ENCODE measurements at regions not wholly inside any gene's neighbourhood (a gene's known extent, or its start where the extent isn't known, plus 50 kb on each side); places are given as distances from the start of the nearest gene placed in this dataset.
A peak's percentile ranks its signal among the peaks of the same experiment; 100 is the strongest.

DNA sequence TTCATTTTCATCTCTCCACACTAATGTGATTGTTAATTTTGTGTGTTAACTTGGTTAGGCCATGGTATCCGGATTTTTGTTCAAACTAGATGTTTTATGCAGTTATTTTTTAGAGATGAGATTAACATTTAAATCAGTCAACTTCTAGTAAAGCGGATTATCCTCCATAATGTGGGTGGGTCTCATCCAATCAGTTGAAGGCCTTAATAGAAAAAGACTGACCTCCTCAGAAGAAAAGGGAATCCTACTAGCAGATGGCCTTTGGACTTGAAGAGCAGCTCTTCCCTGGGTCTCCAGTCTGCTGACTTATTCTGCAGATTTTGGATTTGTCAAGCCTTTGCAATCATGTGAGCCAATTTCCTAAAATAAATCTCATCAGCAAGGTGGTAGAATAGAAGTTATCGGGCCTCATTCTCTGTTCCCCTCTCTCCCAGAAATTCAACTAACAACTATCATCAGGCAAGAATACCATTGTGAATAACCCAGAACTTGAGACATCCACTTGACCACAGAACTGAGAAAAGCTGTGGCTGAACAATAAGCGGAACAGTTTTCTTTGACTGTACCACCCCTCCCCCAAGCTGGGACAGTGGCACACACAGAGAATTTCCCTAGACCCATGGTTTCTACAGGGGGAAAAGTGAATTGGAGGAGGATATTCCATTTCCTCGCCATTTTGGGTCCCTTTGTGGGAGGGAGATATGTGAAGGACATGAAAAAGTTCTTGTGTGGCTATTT lies 323.0 kb downstream of the UTRN start:
- no peak overlapping the region for H3K4ac ChIP-seq (replicated peaks; ENCODE audit: insufficient read length, low read depth, low read length)
- H3K14ac ChIP-seq (ENCODE audit: insufficient read length): no peak overlapping the region
- DNase-seq (ENCODE audit: low read depth in 1 of 2, low spot score in 2 of 2) (no peak), FAIRE-seq (no peak)
- H2BK5ac ChIP-seq (ENCODE audit: low read depth, low read length): no peak overlapping the region
- no peak overlapping the region for H3K27ac ChIP-seq (ENCODE audit: low read depth, low read length)
- peaks cover 0 to 26% (median 2%) of the 10 kb centered on the region in 4 experiments; a peak in 3 of 8 replicates for H3K36me3 ChIP-seq (ENCODE audit: control insufficient read depth in 2 of 4, insufficient read depth in 4 of 4, low read length in 3 of 4)
- no peaks in the 10 kb centered on the region for H4K20me1 ChIP-seq (replicated peaks in 1 of 2; ENCODE audit: control insufficient read depth in 1 of 2, insufficient read depth in 2 of 2, low read length in 2 of 2)
- no peak overlapping the region for H3K56ac ChIP-seq (replicated peaks; ENCODE audit: insufficient read length, low read depth, low read length)
- peak overlapping the region in 1 of 2 experiments; percentile 61; a peak in 2 of 4 replicates for H3K4me2 ChIP-seq (ENCODE audit: insufficient read depth in 1 of 2, low read depth in 2 of 2, low read length in 2 of 2)
- WGBS, 2 experiments (ENCODE audit: extremely low coverage in 1 of 2, insufficient coverage in 1 of 2, insufficient read length in 1 of 2, insufficient replicate concordance in 2 of 2, low coverage in 1 of 2, low lambda C conversion rate in 2 of 2, missing lambda C conversion rate in 1 of 2): 93% methylated on average over 5 of the region's 5 CpGs; no CpG with 5 or more reads in 1 of the 2 experiments
- no peak overlapping the region for H3K23ac ChIP-seq (ENCODE audit: insufficient read length)
- no peaks in the 10 kb centered on the region for H3K27me3 ChIP-seq (replicated peaks in 1 of 4; ENCODE audit: control insufficient read depth in 3 of 4, extremely low read depth in 1 of 4, insufficient read depth in 3 of 4, low read length in 3 of 4)
- peak overlapping the region in 2 of 4 experiments; percentile 54; a peak in 3 of 8 replicates for H3K4me3 ChIP-seq (ENCODE audit: extremely low read depth in 1 of 4, insufficient read depth in 2 of 4, low read depth in 3 of 4, low read length in 4 of 4)
- peaks cover 0 to 28% of the 10 kb centered on the region in 2 experiments; a peak in 3 of 4 replicates for H3K79me2 ChIP-seq (ENCODE audit: control insufficient read depth in 1 of 2, insufficient read depth in 2 of 2, low read length in 2 of 2)
- H2BK12ac ChIP-seq (ENCODE audit: low read depth, low read length): no peak overlapping the region
- H2AFZ ChIP-seq (ENCODE audit: low read length): no peak overlapping the region
- no peak overlapping the region for H2BK20ac ChIP-seq (ENCODE audit: low read length)
- CTCF ChIA-PET (ENCODE audit: partially characterized antibody): no interaction called here
- H3K4me1 ChIP-seq (replicated peaks in 1 of 4; ENCODE audit: control insufficient read depth in 3 of 4, insufficient read depth in 4 of 4, low read length in 3 of 4): peaks cover 0 to 15% (median 4%) of the 10 kb centered on the region in 4 experiments; a peak in 4 of 7 replicates
- H3K23me2 ChIP-seq (ENCODE audit: low read depth, low read length): no peaks in the 10 kb centered on the region
- H2BK15ac ChIP-seq (ENCODE audit: low read length): no peak overlapping the region
- H3K18ac ChIP-seq (ENCODE audit: extremely low read depth, low read length): peak overlapping the region; percentile 9; the same call in 1 of the 2 replicates
- H3K9me3 ChIP-seq (ENCODE audit: insufficient read depth in 2 of 2, low read depth in 1 of 2, low read length in 1 of 2): no peaks in the 10 kb centered on the region
- no peak overlapping the region for H4K5ac ChIP-seq (ENCODE audit: insufficient read length, low read depth, low read length)
- no peaks in the 10 kb centered on the region; the same call in 1 of the 2 replicates for H3K79me1 ChIP-seq (ENCODE audit: low read depth, low read length)
- H3K9ac ChIP-seq (replicated peaks in 1 of 4; ENCODE audit: extremely low read depth in 1 of 4, low read depth in 3 of 4, low read length in 3 of 4): peak overlapping the region in 1 of 4 experiments; percentile 14; a peak in 1 of 7 replicates
- no peak overlapping the region for H4K8ac ChIP-seq (ENCODE audit: extremely low read depth, insufficient read depth, low read length)
- TF ChIP-seq KDM1A (IDR thresholded peaks at IDR 0.05; ENCODE audit: borderline replicate concordance, low read length) (peak; percentile 53; the same call in 1 of the 2 replicates), GTF2F1 (IDR thresholded peaks at IDR 0.05; ENCODE audit: borderline replicate concordance, low read depth, low read length) (no peak)
- POLR2A ChIA-PET (ENCODE audit: partially characterized antibody): no interaction called here
- 0 out of 2 replicates have a peak overlapping the region, but pooled peaks have one; percentile 42 for H2AK5ac ChIP-seq (ENCODE audit: low read depth, low read length)
- H4K91ac ChIP-seq (replicated peaks; ENCODE audit: insufficient read length, low read length): no peak overlapping the region
- H2BK120ac ChIP-seq (replicated peaks; ENCODE audit: low read depth, low read length): no peak overlapping the region

All from H1 (cell line).